Vagina (tissue), 2 donors: ENCODE measurements at regions not wholly inside any gene's neighbourhood (a gene's known extent, or its start where the extent isn't known, plus 50 kb on each side); places are given as distances from the start of the nearest gene placed in this dataset.

Experiments
- DNase-seq, 2 donors: peaks; one replicate each; pipeline ENCODE4 v3.0.0-alpha.2; 2017; ENCODE audit errors: extremely low spot score in 2 of 2
- H3K27ac ChIP-seq: fragments of 200-600 bp; sonication (generic); one replicate; pipeline ENCODE4 v1.5.1; 2019
- H3K27me3 ChIP-seq: fragments of 200-600 bp; sonication (generic); one replicate; pipeline ENCODE4 v1.5.1; 2019
- H3K36me3 ChIP-seq, 2 donors: fragments of 200-600 bp; sonication (generic); one replicate each; pipeline ENCODE4 v1.5.1; 2017 to 2019
- H3K4me1 ChIP-seq: fragments of 200-600 bp; sonication (generic); one replicate; pipeline ENCODE4 v1.5.1; 2019
- H3K4me3 ChIP-seq, 2 donors: fragments of 200-600 bp; sonication (generic); 1 replicate in 1 of 2; 2 replicates in 1 of 2; pipeline ENCODE4 v1.5.1; 2016 to 2019
- H3K9me3 ChIP-seq: fragments of 200-600 bp; sonication (generic); one replicate; pipeline ENCODE4 v1.5.1; 2019
- POLR2A ChIP-seq, 2 donors: fragments of 450-650 bp; IDR thresholded peaks; one replicate each; pipeline ENCODE4 v1.6.1; 2017; ENCODE audit warnings: antibody characterized with exemption in 2 of 2, mild to moderate bottlenecking in 2 of 2, moderate library complexity in 2 of 2
- POLR2AphosphoS5 ChIP-seq, 2 donors: sonication (generic); formaldehyde crosslinking; IDR thresholded peaks; one replicate each; pipeline ENCODE4 v1.9.0; 2017; ENCODE audit warnings: antibody characterized with exemption in 2 of 2, mild to moderate bottlenecking in 2 of 2, low read depth in 1 of 2; ENCODE audit not compliant: insufficient read depth in 1 of 2
- intact Hi-C: fragments of 100-400 bp; cut with DNase I; formaldehyde crosslinking; loops from one replicate; pipeline ENCODE4 v1.15.1; 2023
- TF ChIP-seq, protein P1 (sequence below), 3 experiments: fragments of 450-650 bp in 2 of 3; fragments of 200-600 bp in 1 of 3; sonication (generic) in 1 of 3; IDR thresholded peaks; one replicate each; pipeline ENCODE4 v1.5.1; 2017 to 2019; ENCODE audit warnings: antibody characterized with exemption in 3 of 3, mild to moderate bottlenecking in 2 of 3, moderate library complexity in 2 of 3

DNA sequence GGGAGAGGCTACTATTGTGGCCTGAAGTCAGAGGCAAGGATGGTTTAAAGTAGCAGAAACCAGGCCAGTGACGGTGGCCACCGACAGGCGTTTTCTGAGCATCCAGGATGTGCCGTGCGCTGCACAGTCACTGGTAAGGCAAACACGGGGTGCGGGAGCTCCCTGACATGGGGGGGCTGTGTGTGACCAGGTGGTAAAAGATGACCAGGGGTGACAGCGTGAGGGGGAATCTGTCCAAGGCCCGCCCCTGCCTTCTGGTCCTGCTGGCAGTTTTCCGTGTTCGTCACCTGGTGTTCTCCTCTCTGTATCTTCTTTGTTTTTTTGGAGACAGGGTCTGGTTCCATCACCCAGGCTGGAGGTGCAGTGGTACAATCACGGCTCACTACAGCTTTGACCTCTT lies 167.4 kb downstream of the ICE1 start:
- no peak overlapping the region for H3K4me3 ChIP-seq
- DNase-seq: peak in 1 of 2 donors; percentile 34
- no peaks in the 10 kb centered on the region for H3K4me1 ChIP-seq
- H3K27me3 ChIP-seq: no peaks in the 10 kb centered on the region
- no peaks in the 10 kb centered on the region for H3K9me3 ChIP-seq
- no peaks in the 10 kb centered on the region for H3K36me3 ChIP-seq
- intact Hi-C loops: no loop called here
- H3K27ac ChIP-seq: no peak overlapping the region
- TF ChIP-seq, protein P1, sequence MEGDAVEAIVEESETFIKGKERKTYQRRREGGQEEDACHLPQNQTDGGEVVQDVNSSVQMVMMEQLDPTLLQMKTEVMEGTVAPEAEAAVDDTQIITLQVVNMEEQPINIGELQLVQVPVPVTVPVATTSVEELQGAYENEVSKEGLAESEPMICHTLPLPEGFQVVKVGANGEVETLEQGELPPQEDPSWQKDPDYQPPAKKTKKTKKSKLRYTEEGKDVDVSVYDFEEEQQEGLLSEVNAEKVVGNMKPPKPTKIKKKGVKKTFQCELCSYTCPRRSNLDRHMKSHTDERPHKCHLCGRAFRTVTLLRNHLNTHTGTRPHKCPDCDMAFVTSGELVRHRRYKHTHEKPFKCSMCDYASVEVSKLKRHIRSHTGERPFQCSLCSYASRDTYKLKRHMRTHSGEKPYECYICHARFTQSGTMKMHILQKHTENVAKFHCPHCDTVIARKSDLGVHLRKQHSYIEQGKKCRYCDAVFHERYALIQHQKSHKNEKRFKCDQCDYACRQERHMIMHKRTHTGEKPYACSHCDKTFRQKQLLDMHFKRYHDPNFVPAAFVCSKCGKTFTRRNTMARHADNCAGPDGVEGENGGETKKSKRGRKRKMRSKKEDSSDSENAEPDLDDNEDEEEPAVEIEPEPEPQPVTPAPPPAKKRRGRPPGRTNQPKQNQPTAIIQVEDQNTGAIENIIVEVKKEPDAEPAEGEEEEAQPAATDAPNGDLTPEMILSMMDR (IDR thresholded peaks at IDR 0.05): no peak
- TF ChIP-seq POLR2A (IDR thresholded peaks at IDR 0.05): no peak
- TF ChIP-seq POLR2AphosphoS5 (IDR thresholded peaks at IDR 0.05; ENCODE audit: insufficient read depth in 1 of 2, low read depth in 1 of 2): no peak

DNA sequence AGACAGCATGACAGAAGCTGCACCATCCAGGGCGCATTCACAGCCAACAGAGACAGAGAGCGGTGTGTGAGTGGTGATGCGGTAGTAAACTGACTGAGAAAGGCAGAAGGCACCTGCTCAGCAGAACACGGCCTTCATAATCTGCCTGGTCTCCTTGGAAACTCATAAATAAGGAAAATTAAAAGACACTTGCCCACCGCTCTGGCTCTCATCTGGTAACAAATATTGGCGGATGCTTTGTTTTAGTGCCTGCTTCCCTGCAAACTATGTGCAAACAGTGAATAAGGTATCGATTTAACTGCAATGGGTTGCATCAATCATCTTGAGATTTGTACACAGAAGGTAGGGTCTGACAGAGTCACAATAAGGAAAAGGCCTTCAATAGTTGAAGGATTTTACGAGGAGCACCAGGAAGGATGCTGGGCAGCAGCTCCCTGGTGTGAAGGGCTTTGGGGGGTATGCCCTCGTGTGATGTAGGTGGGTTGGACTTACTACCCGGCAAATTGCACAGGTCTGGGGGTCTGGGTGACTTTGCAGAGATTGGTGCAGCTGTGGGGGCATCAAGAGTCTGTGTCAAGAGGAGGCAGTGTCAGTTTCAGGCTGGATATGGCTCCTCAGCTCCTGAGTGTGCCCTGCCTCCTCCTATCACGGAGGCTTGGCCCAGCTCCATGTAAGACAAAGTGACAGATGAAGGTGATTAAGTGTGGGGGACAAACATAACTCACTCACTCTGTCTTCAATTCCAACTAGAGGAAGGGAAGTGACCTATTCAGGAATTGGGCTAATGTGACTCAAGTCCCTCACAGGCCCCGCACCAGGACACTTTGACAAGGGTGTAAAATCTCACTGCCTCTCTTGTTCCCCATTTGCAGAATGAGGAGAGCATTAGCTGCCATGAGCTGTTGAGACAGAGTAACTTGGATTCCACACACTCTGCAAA lies 166.7 kb downstream of the ICE1 start:
- TF ChIP-seq, protein P1 (IDR thresholded peaks at IDR 0.05): no peak
- TF ChIP-seq POLR2A (IDR thresholded peaks at IDR 0.05): no peak
- no peak for TF ChIP-seq POLR2AphosphoS5 (IDR thresholded peaks at IDR 0.05; ENCODE audit: insufficient read depth in 1 of 2, low read depth in 1 of 2)
- Histone ChIP-seq H3K4me1 (no peaks in the 10 kb centered on the region), H3K9me3 (no peaks in the 10 kb centered on the region), H3K27ac (no peak overlapping the region), H3K27me3 (no peaks in the 10 kb centered on the region), H3K36me3 (no peaks in the 10 kb centered on the region), H3K4me3 (no peak overlapping the region)
- intact Hi-C loops: no loop called here
- peak in 1 of 2 donors; percentile 71 for DNase-seq

GRCh38 chr5:5588386-5588785 lies 165.9 kb downstream of the ICE1 start:
- H3K36me3 ChIP-seq: no peaks in the 10 kb centered on the region
- no peak overlapping the region for H3K4me3 ChIP-seq
- intact Hi-C loops: no loop called here
- no peaks in the 10 kb centered on the region for H3K9me3 ChIP-seq
- no peaks in the 10 kb centered on the region for H3K4me1 ChIP-seq
- DNase-seq: peak in 1 of 2 donors; percentile 44
- H3K27me3 ChIP-seq: no peaks in the 10 kb centered on the region
- TF ChIP-seq, protein P1 (IDR thresholded peaks at IDR 0.05): no peak
- no peak for TF ChIP-seq POLR2AphosphoS5 (IDR thresholded peaks at IDR 0.05; ENCODE audit: insufficient read depth in 1 of 2, low read depth in 1 of 2)
- no peak for TF ChIP-seq POLR2A (IDR thresholded peaks at IDR 0.05)
- H3K27ac ChIP-seq: no peak overlapping the region

DNA sequence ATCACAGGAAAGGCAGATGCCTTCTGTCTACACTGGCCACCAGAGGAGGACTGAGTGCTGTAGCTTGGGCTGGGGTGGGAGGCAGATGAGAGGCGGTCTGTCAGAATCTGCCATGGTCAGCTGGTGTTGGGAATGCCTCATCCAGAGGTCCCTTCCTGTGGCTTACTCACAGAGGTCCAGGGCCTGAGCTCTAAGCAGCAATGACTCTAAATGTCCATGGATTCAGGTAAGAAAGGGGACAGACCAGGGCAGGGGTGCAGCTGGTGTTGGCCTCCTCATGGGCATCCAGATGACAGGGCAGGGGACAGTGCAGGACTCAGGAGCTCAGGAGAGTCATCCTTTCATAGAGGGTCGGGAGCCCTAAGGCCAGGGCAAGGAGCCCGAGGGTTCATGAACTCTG lies 165.0 kb downstream of the ICE1 start:
- no peak overlapping the region for H3K27ac ChIP-seq
- H3K9me3 ChIP-seq: no peaks in the 10 kb centered on the region
- H3K4me3 ChIP-seq: no peak overlapping the region
- H3K36me3 ChIP-seq: no peaks in the 10 kb centered on the region
- peak in 1 of 2 donors; percentile 77 for DNase-seq
- H3K27me3 ChIP-seq: no peaks in the 10 kb centered on the region
- intact Hi-C loops: no loop called here
- H3K4me1 ChIP-seq: no peaks in the 10 kb centered on the region
- TF ChIP-seq, protein P1 (IDR thresholded peaks at IDR 0.05): no peak
- TF ChIP-seq POLR2AphosphoS5 (IDR thresholded peaks at IDR 0.05; ENCODE audit: insufficient read depth in 1 of 2, low read depth in 1 of 2) (no peak), POLR2A (IDR thresholded peaks at IDR 0.05) (no peak)

- TF ChIP-seq POLR2A (IDR thresholded peaks at IDR 0.05) (no peak), POLR2AphosphoS5 (IDR thresholded peaks at IDR 0.05; ENCODE audit: insufficient read depth in 1 of 2, low read depth in 1 of 2) (no peak)
- TF ChIP-seq, protein P1 (IDR thresholded peaks at IDR 0.05): no peak
- H3K27ac ChIP-seq: no peak overlapping the region
- no peaks in the 10 kb centered on the region for H3K4me1 ChIP-seq
- H3K36me3 ChIP-seq: no peaks in the 10 kb centered on the region
- no peak for DNase-seq
- H3K9me3 ChIP-seq: no peaks in the 10 kb centered on the region
- H3K4me3 ChIP-seq: no peak overlapping the region
- H3K27me3 ChIP-seq: no peaks in the 10 kb centered on the region
- intact Hi-C loops: no loop called here
These were observed 164.2 kb downstream of the ICE1 start for GRCh38 chr5:5586721-5587120.
